Transverse colon (tissue), 4 donors: ENCODE measurements at regions not wholly inside any gene's neighbourhood (a gene's known extent, or its start where the extent isn't known, plus 50 kb on each side); places are given as distances from the start of the nearest gene placed in this dataset.

ENCODE experiments used
- DNase-seq: peaks from one replicate; pipeline ENCODE4 v3.0.0-alpha.2; 2019
- H3K27ac ChIP-seq, 4 donors: fragments of 200-600 bp; sonication (generic); 2 replicates each; pipeline ENCODE4 v1.5.1; 2016 to 2018; ENCODE audit warnings: inconsistent platforms in 4 of 4
- H3K27me3 ChIP-seq: fragments of 200-600 bp; sonication (generic); 2 replicates; pipeline ENCODE4 v1.5.1; 2017; ENCODE audit warnings: inconsistent platforms
- H3K36me3 ChIP-seq, 4 donors: fragments of 200-600 bp; sonication (generic); 2 replicates each; pipeline ENCODE4 v1.5.1; 2017 to 2019; ENCODE audit warnings: inconsistent platforms in 4 of 4
- H3K4me1 ChIP-seq, 4 donors: fragments of 200-600 bp; sonication (generic); 2 replicates each; pipeline ENCODE4 v1.5.1; 2017 to 2020; ENCODE audit warnings: inconsistent platforms in 4 of 4
- H3K4me3 ChIP-seq, 4 donors: fragments of 200-600 bp; sonication (generic); 1 replicate in 1 of 4; 2 replicates in 3 of 4; pipeline versions ENCODE4 v1.5.1 to v1.6.1; 2017 to 2019; ENCODE audit warnings: inconsistent platforms in 4 of 4
- H3K9me3 ChIP-seq, 2 donors: fragments of 200-600 bp; sonication (generic); 2 replicates each; pipeline ENCODE4 v1.5.1; 2017 to 2019; ENCODE audit warnings: inconsistent platforms in 2 of 2
- CTCF ChIP-seq, 5 experiments: fragments of 200-600 bp in 3 of 5; fragments of 450-650 bp in 2 of 5; sonication (generic) in 3 of 5; IDR thresholded peaks; 1 replicate in 2 of 5; 2 replicates in 3 of 5; pipeline ENCODE4 v1.5.1; 2016 to 2017; ENCODE audit warnings: antibody characterized with exemption in 5 of 5, inconsistent platforms in 3 of 5, mild to moderate bottlenecking in 2 of 5, moderate library complexity in 1 of 5
- EP300 ChIP-seq: sonication (generic); formaldehyde crosslinking; IDR thresholded peaks from one replicate; pipeline ENCODE4 v1.6.1; 2017; ENCODE audit warnings: antibody characterized with exemption, low read depth
- POLR2A ChIP-seq: fragments of 450-650 bp; IDR thresholded peaks from one replicate; pipeline ENCODE4 v1.6.1; 2016; ENCODE audit warnings: antibody characterized with exemption, mild to moderate bottlenecking, moderate library complexity
- POLR2AphosphoS5 ChIP-seq, 3 donors: sonication (generic); formaldehyde crosslinking; IDR thresholded peaks; one replicate each; pipeline ENCODE4 v1.6.1; 2016; ENCODE audit warnings: antibody characterized with exemption in 3 of 3
- WGBS, 2 donors: methylation state at CpG; one replicate each; pipeline ENCODE4 v1.1.5; 2018; ENCODE audit warnings: low coverage in 1 of 2; 5-methylcytosine and 5-hydroxymethylcytosine counted together
- in situ Hi-C, 4 donors: fragments of 200-750 bp; cut with MboI; loops; one replicate each; pipeline versions ENCODE4 v1.15.0 to v1.15.1; 2017; ENCODE audit warnings: low sequenced_read_pairs in 3 of 4, low pct_ligation_motif_present in 1 of 4, low pct_unique_long_range_greater_than_20kb in 1 of 4
- intact Hi-C: fragments of 100-400 bp; cut with DNase I; formaldehyde crosslinking; loops from one replicate; pipeline ENCODE4 v1.15.1; 2023; ENCODE audit warnings: low total_unique reads

GRCh38 chr5:157922026-157922425, 63.1 kb upstream of the CLINT1 start:
- Histone ChIP-seq H3K9me3 (no peaks in the 10 kb centered on the region), H3K36me3 (no peaks in the 10 kb centered on the region), H3K27me3 (no peaks in the 10 kb centered on the region), H3K4me1 (peaks cover 17 to 63% (median 44%) of the 10 kb centered on the region in 4 donors), H3K4me3 (no peak overlapping the region), H3K27ac (no peak overlapping the region)
- 94 to 97% methylated on average over 3 to 4 of the region's 4 CpGs for WGBS, 2 donors
- in situ Hi-C loops (no loop called here), intact Hi-C loops (no loop called here)
- TF ChIP-seq POLR2A (no peak), EP300 (no peak), CTCF (IDR thresholded peaks at IDR 0.05) (no peak), POLR2AphosphoS5 (IDR thresholded peaks at IDR 0.05) (no peak)
- DNase-seq = no peak

GRCh38 chr5:157920828-157921170, 61.9 kb upstream of the CLINT1 start:
- in situ Hi-C loops = no loop called here
- intact Hi-C loops = no loop called here
- 77% methylated on average over 3 of the region's 3 CpGs; no CpG with 5 or more reads in 1 of the 2 donors for WGBS, 2 donors
- Histone ChIP-seq H3K9me3 (no peaks in the 10 kb centered on the region), H3K27me3 (no peaks in the 10 kb centered on the region), H3K4me3 (no peak overlapping the region), H3K36me3 (no peaks in the 10 kb centered on the region), H3K27ac (peak overlapping the region in 3 of 4 donors; percentile 76 to 84 (median 84)), H3K4me1 (peaks cover 23 to 59% (median 47%) of the 10 kb centered on the region in 4 donors)
- TF ChIP-seq POLR2A = no peak
- no peak for TF ChIP-seq CTCF (IDR thresholded peaks at IDR 0.05)
- no peak for TF ChIP-seq POLR2AphosphoS5 (IDR thresholded peaks at IDR 0.05)
- no peak for TF ChIP-seq EP300
- DNase-seq = no peak

GRCh38 chr5:157918811-157919742, 60.1 kb upstream of the CLINT1 start:
- WGBS, 2 donors = 40 to 42% methylated on average over 3 to 19 of the region's 19 CpGs
- peak; percentile 29 to 80 (median 54) for TF ChIP-seq POLR2AphosphoS5 (IDR thresholded peaks at IDR 0.05)
- TF ChIP-seq POLR2A = peak; percentile 52
- no peak for TF ChIP-seq CTCF (IDR thresholded peaks at IDR 0.05)
- no peak for TF ChIP-seq EP300
- intact Hi-C loops (no loop called here), in situ Hi-C loops (no loop called here)
- Histone ChIP-seq H3K4me1 (peaks cover 36 to 61% (median 53%) of the 10 kb centered on the region in 4 donors), H3K27me3 (no peaks in the 10 kb centered on the region), H3K27ac (peak overlapping the region; percentile 76 to 84 (median 82)), H3K4me3 (peak overlapping the region in 1 of 4 donors; percentile 31), H3K9me3 (no peaks in the 10 kb centered on the region), H3K36me3 (no peaks in the 10 kb centered on the region)
- peak; percentile 72 for DNase-seq

- peak overlapping the region; percentile 76 to 84 (median 82) for H3K27ac ChIP-seq
Observed at GRCh38 chr5:157917899-157918809, 59.2 kb upstream of the CLINT1 start.

More at GRCh38 chr5:157917899-157918809, 59.2 kb upstream of the CLINT1 start:
- intact Hi-C loops (no loop called here), in situ Hi-C loops (no loop called here)
- no peaks in the 10 kb centered on the region for H3K9me3 ChIP-seq
- TF ChIP-seq CTCF (IDR thresholded peaks at IDR 0.05) = peak; percentile 35 to 62 (median 50)
- TF ChIP-seq POLR2AphosphoS5 (IDR thresholded peaks at IDR 0.05) = peak in 1 of 3 donors; percentile 12
- TF ChIP-seq POLR2A = no peak
- no peaks in the 10 kb centered on the region for H3K27me3 ChIP-seq
- H3K4me3 ChIP-seq = no peak overlapping the region
- DNase-seq = peak; percentile 86
- WGBS, 2 donors = 35 to 45% methylated on average over 6 to 8 of the region's 8 CpGs
- H3K36me3 ChIP-seq = no peaks in the 10 kb centered on the region
- H3K4me1 ChIP-seq = peaks cover 39 to 68% (median 57%) of the 10 kb centered on the region in 4 donors
